ENCODE measurements at regions not wholly inside any gene's neighbourhood (a gene's known extent, or its start where the extent isn't known, plus 50 kb on each side); places are given as distances from the start of the nearest gene placed in this dataset.

DNA sequence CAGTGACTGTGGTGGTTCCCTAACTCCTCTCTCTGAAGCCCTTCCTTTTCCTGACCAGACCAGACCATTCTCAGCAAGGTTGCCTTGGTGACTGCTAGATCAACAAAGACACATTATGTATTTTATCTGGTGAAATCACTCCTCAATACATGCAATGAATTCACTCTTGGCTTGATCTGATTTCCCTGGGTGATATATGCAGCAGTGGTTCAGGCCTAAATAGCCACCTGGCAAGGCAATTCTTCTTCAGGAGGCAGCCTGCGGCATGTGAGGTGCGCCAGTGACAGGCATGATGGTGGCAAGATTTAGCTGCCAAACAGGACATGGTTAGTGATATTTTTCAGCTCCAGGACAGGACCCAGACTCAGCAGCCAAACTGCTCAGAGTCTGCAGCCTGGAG lies 350.3 kb upstream of the CCDC196 start:
- H3K9me3 ChIP-seq: no peaks in the 10 kb centered on the region
- H3K36me3 ChIP-seq: no peaks in the 10 kb centered on the region
- intact Hi-C loops (cut with DNase I): no loop called here
- DNase-seq (ENCODE audit: low spot score): no peak
- H3K27ac ChIP-seq: no peak overlapping the region
- H3K27me3 ChIP-seq (replicated peaks; ENCODE audit: insufficient read depth): no peaks in the 10 kb centered on the region
- TF ChIP-seq, protein P1, sequence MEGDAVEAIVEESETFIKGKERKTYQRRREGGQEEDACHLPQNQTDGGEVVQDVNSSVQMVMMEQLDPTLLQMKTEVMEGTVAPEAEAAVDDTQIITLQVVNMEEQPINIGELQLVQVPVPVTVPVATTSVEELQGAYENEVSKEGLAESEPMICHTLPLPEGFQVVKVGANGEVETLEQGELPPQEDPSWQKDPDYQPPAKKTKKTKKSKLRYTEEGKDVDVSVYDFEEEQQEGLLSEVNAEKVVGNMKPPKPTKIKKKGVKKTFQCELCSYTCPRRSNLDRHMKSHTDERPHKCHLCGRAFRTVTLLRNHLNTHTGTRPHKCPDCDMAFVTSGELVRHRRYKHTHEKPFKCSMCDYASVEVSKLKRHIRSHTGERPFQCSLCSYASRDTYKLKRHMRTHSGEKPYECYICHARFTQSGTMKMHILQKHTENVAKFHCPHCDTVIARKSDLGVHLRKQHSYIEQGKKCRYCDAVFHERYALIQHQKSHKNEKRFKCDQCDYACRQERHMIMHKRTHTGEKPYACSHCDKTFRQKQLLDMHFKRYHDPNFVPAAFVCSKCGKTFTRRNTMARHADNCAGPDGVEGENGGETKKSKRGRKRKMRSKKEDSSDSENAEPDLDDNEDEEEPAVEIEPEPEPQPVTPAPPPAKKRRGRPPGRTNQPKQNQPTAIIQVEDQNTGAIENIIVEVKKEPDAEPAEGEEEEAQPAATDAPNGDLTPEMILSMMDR (IDR thresholded peaks at IDR 0.05): no peak
- TF ChIP-seq POLR2A (IDR thresholded peaks at IDR 0.05) (no peak), POLR2AphosphoS5 (IDR thresholded peaks at IDR 0.05) (no peak)
- 53% methylated on average over 2 of the region's 2 CpGs for WGBS
- H3K4me1 ChIP-seq (replicated peaks): no peaks in the 10 kb centered on the region
- H3K4me3 ChIP-seq: no peak overlapping the region

DNA sequence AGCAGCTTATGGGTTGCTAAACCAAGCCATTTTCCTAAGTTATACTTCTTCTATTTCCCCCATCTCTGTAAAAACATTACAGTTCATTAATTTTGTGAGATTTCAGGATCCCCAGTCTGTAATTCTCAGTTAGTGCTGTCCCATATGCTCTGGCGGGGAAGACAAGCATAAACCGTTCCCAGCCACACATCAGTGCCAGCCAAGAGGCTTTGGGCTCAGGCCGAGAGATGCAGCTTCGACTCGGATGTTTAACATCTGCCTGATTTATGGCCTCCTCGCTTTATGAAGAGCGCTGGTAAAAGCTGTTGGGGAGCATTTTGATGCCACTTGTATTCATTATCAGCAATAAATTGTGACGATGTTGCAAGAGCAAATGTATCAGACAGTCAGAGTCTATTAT lies 349.1 kb upstream of the CCDC196 start:
- H3K36me3 ChIP-seq: no peaks in the 10 kb centered on the region
- TF ChIP-seq POLR2AphosphoS5 (IDR thresholded peaks at IDR 0.05) (no peak), POLR2A (IDR thresholded peaks at IDR 0.05) (no peak)
- TF ChIP-seq, protein P1 (IDR thresholded peaks at IDR 0.05): no peak
- no peak overlapping the region for H3K27ac ChIP-seq
- intact Hi-C loops (cut with DNase I): no loop called here
- no peak overlapping the region for H3K4me3 ChIP-seq
- no peaks in the 10 kb centered on the region for H3K9me3 ChIP-seq
- no peaks in the 10 kb centered on the region for H3K4me1 ChIP-seq (replicated peaks)
- no peaks in the 10 kb centered on the region for H3K27me3 ChIP-seq (replicated peaks; ENCODE audit: insufficient read depth)
- 19% methylated on average over 8 of the region's 8 CpGs for WGBS
- no peak for DNase-seq (ENCODE audit: low spot score)

DNA sequence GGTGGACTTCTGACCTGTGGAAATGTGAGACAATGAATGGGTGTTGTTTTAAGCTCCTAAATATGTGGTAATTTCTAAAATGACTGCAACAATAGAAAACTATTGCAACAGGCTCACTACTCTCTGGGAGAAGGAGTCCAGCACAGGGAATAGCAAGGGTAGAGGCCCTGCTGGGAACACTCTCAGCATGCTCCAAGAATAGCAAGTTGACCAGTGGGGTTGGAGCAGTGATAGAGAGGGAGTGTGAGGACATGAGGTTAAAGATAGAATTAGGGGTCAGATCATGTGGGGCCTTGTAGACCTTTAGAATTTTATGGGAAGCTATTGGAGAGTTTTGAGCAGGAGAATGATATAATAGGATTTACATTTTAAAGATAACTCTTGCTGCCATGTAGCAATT lies 346.7 kb upstream of the CCDC196 start:
- TF ChIP-seq POLR2AphosphoS5 (IDR thresholded peaks at IDR 0.05) (no peak), POLR2A (IDR thresholded peaks at IDR 0.05) (no peak)
- TF ChIP-seq, protein P1 (IDR thresholded peaks at IDR 0.05): no peak
- no peaks in the 10 kb centered on the region for H3K27me3 ChIP-seq (replicated peaks; ENCODE audit: insufficient read depth)
- intact Hi-C loops (cut with DNase I): no loop called here
- no peak for DNase-seq (ENCODE audit: low spot score)
- H3K9me3 ChIP-seq: no peaks in the 10 kb centered on the region
- no peaks in the 10 kb centered on the region for H3K4me1 ChIP-seq (replicated peaks)
- no peak overlapping the region for H3K4me3 ChIP-seq
- H3K36me3 ChIP-seq: no peaks in the 10 kb centered on the region
- no peak overlapping the region for H3K27ac ChIP-seq

DNA sequence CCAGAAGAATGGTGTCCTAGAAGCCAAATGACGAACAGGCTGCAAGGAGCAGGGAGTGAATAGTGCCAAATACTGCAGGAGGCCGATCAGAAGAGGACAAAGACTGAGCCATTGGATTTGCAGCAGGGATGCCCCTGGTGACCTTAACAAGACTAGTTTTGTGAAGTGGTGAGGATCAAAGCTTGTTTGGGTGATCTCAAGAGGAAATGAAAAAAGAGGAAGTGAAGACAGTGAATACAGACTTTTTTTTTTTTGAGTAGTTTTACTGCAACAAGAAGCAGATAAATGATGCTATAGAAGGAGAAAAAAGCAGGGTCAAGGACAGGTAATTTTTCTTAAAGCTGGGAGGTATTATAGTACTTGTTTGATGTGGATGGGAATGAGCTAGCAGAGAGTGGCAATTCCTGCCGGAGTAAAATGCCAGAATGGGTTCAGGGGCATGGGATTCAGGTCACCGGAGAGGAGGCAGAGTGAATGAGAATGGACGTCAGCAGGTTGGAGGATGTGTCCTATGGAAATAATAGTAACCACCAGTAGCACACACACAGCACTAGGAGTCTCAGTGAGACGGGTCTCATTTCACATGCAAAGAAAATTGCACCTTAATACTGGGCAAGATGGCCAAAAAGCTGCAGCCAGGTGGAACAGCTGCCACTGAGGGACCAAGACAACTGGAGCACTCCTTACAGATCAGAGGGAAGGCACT lies 345.8 kb upstream of the CCDC196 start:
- no peak for DNase-seq (ENCODE audit: low spot score)
- H3K36me3 ChIP-seq: no peaks in the 10 kb centered on the region
- no peaks in the 10 kb centered on the region for H3K27me3 ChIP-seq (replicated peaks; ENCODE audit: insufficient read depth)
- no peaks in the 10 kb centered on the region for H3K4me1 ChIP-seq (replicated peaks)
- no peak overlapping the region for H3K4me3 ChIP-seq
- no peaks in the 10 kb centered on the region for H3K9me3 ChIP-seq
- no peak overlapping the region for H3K27ac ChIP-seq
- intact Hi-C loops (cut with DNase I): no loop called here
- TF ChIP-seq, protein P1 (IDR thresholded peaks at IDR 0.05): no peak
- no peak for TF ChIP-seq POLR2AphosphoS5 (IDR thresholded peaks at IDR 0.05)
- no peak for TF ChIP-seq POLR2A (IDR thresholded peaks at IDR 0.05)
- 92% methylated on average over 6 of the region's 6 CpGs for WGBS

DNA sequence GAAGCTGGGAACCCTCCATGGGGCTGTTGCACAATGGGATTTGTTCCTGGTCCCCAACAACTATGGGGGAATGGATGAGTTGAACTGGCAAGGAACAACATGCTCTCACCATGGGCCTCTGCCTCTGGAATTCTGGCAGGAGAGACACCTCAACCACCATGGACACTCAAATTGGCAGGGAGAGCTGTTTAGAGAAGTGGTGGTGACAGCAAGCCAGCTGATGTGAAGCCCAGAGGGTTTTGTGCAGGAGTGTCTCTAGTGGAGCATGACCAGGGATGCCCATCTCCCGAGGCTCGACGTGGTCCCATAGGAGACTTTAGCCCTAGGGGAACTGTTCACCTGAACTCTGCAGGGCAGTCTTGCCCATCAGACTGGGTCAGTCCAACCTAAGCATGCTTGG lies 345.2 kb upstream of the CCDC196 start:
- H3K27ac ChIP-seq: no peak overlapping the region
- H3K9me3 ChIP-seq: no peaks in the 10 kb centered on the region
- WGBS: 92% methylated on average over 3 of the region's 3 CpGs
- TF ChIP-seq POLR2AphosphoS5 (IDR thresholded peaks at IDR 0.05) (no peak), POLR2A (IDR thresholded peaks at IDR 0.05) (no peak)
- TF ChIP-seq, protein P1 (IDR thresholded peaks at IDR 0.05): no peak
- DNase-seq (ENCODE audit: low spot score): no peak
- H3K36me3 ChIP-seq: no peaks in the 10 kb centered on the region
- intact Hi-C loops (cut with DNase I): no loop called here
- H3K27me3 ChIP-seq (replicated peaks; ENCODE audit: insufficient read depth): no peaks in the 10 kb centered on the region
- H3K4me3 ChIP-seq: no peak overlapping the region
- H3K4me1 ChIP-seq (replicated peaks): no peaks in the 10 kb centered on the region
